Stimulated activated CD4-positive, alpha-beta T cell treated with anti-CD3 and anti-CD28 coated beads, Interleukin-4, amount 100 ng/mL, for 48 hours (primary cell): ENCODE measurements at regions not wholly inside any gene's neighbourhood (a gene's known extent, or its start where the extent isn't known, plus 50 kb on each side); places are given as distances from the start of the nearest gene placed in this dataset.
A peak's percentile ranks its signal among the peaks of the same experiment; 100 is the strongest.

Experiments used
- DNase-seq, 2 donors: peaks; one replicate each; pipeline ENCODE4 v3.0.0-alpha.2; 2020; ENCODE audit warnings: low read depth in 2 of 2

DNA sequence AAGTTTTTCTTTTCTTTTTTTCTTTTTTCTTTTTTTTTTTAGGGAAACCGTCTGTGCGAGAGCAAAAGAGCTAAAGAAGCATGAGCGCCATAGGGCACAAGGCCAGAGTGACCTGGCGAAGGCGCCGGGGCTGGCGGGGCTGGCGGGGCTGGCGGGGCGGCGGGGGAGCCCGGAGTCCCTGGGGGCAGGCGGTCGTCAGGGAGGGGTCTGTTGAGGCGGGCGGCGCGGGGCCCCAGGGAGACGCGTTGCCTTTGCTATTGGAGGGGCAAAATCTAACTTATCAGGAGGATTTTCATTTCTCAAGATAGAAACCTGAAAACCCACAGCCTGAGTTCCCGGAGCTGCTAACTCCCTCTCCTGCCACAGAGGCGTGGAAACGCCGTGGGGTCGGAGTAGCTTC, 135.6 kb upstream of the SMAD1 start:
- no peak for DNase-seq

DNA sequence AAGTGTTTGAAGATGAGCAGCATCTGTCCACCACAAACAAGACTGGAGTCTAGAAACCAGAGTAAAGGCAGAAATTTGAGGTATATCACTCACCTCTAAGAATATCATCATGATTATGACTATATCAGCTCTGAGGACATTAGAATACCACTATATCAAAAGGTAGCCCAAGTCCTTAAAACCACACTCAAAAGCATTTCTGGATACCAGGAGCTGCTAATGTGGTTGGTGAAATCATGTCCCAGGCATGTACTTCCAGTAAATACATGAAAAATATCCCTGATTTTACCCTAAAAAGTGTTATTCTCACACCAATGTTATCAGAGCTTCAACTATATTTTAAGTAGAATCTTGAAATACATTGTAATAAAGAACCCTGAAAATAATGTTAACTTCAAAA, 136.3 kb upstream of the SMAD1 start:
- DNase-seq, result no peak

DNA sequence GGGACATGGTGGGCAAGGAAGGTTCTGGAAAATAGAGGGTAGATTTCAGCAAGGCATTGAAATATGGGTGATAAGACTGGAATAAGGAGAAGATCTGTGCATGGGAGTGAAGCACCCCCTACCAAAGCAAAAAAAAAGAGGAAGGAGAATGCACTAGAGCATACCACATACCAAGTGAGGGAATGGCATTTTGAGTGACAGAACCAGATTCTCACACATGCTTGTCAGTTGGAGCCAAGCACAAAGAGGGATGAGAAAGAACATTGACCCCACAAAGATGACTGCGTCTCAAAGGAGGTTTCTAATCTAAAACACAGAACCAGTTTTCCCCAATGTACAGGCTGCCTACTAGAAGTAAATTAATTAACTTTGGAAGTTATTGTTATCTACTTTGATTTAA, 140.3 kb upstream of the SMAD1 start:
- DNase-seq, result no peak

DNA sequence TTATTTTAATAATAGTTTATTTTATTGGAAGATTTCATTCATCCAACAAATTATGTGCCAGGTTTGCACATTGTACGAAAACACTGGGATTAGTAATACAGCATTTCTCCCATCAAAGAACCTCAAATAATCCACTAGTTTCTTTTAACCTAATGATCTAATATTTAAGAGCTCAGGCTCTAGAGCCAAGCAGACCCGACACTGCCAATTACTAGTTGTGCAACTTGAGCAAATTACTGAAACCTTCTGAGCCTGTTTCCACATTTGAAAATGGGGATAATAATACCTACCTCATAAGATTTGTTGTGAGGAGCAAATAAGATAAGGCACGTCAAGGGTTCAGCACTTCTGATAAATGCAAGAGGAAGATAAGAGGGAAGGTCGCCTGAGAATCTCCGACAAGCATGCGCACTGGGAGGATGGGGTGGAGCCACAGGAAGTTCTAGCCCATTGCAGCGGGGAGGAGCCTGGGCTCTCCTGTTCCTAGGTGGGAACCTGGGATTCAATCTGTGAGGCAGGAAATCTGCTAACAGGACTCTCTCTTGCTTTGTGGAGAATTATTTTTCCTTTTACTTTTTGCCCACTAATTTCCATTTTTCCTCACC, 141.5 kb upstream of the SMAD1 start:
- no peak for DNase-seq

DNA sequence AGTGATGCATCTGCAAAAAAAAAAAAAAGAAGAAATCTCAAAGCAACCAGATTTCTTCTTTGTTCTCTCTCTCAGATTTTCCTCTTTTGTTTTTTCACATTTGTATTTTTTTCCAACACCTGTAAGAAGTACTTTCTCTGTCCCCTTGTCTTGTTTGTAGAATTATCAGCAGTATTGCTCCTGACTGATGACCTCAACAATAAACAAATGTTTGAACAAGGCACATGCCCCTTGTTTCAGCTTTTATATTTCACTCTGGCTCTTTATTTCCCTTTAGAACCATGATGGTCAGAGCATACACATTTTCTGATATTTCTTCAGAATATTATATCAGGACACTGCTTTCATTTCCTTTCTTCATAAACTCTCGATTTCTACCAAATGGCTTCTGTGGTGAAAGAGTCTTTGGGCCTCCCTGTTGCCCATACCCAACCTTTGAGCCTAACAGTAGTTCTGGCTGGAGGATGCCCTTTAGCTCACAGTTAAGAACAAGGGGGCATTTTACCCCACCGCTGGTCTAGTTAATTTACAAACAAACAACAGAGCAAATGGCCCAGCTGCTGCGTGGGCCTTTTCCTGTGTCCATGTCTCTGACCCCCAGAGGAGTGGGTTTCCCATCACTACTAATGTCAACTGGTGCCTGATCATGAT, 142.5 kb upstream of the SMAD1 start:
- DNase-seq, result no peak

DNA sequence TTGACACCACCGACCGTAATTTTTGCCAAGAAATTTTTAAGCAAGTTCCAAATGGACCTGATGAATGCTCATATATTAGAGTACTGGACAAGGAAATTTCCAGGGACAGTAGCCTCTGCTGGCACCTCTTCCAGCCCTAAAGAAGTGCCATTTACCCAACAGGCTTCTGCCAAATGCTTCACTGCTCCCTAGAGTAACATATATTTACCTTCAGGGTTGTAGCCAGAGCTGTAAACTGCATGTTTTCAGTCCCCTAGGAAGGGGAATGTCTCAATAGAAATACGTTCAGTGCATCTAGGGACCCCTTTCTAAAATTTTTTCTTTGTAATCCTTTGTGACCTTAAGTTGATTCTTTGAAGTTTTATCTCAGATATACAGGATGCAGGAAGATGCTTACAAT, 143.1 kb upstream of the SMAD1 start:
- DNase-seq, result no peak

DNA sequence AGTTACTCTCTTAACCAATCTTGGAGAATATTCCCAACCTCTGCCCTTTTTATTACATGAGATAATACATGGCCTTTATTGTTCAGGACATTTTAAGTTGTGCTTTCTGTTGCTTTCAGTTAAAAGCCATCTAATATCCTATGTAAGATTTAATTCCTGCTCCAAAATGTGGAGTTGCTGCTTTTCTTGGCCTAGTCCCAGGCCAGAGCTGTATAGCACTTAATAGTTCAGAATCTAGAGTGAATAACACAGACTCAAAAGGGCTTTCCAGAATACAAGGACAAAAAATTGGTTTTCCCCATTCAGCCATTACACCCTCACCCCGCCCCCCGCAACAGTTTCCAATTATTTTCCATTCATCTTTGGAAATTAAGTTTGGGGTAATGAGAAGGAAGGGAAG, 144.3 kb upstream of the SMAD1 start:
- no peak for DNase-seq

DNA sequence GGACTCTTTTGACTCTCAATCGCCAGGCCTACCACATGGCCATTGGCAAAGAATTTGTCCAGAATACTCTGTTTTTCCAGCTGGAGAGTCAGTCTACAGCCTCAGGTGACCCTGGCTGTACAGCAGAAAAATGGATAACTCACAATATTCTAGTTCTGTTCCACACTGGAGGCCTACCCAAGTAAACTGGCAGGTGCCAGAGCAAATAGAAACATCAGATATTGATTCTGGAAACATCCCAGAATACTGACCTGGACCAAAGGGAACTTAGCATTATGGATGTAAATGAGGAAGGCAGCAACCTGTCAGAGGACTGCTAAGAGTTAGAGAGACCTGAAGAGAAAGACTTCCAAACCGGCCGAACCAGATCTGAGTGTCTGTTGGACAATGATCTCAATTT, 147.9 kb upstream of the SMAD1 start:
- no peak for DNase-seq

DNA sequence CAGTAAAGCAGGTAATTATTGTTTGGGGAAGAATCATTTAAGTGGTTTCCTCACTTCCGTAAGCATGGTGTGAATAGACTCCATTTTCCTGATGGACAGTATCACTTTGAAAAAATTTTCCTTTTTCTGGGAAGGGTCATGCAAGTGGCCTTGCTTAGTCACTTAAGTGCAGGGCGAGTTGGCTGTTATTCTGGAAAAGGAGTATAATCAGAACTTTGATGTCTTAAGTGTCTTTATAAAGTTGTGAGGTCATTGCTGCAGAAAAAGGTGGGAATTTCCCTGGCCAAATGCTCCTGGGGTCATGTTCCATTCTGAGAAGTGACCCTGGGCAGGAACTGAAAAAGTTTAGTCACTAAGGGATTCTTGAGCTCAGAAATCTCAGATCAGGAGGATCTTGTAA, 146.1 kb upstream of the OTUD4 start:
- no peak for DNase-seq

DNA sequence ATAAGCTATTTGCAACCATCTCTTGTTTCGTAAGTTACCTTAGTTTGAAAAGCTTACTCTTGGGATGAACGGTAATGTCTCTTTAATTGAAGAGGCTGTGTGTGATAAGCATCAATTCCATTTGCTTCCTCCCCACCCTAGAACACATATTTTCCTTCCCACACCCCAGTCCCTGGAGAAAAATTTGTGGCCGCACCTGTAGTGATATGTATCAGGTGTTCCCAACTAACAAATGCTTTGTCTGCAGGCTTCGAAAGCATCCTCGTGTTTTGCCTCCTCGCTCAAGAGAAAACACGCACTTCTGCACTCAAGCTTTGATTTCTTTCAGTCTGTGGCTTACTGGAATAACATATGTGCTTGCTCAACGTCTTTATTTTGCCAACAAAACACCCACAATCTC, 143.8 kb upstream of the OTUD4 start:
- no peak for DNase-seq

DNA sequence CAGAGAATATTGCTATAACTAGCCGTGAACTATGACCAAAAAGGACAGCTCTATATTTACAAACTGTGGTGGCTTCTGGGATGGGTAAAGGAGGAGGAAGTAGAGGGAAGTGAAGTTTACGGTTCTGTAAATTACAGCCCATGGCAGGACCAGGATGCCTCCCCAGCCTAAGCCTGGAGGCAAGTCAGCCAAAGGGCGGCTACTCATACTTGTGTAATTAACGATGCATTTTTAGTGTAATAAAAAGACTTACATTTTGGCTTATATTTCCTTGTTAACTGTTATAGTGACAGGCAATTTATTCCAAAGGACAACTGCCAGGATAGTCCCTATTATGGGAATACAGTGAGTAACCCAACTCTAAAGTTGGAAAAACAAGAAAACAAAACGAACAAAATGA, 139.9 kb upstream of the OTUD4 start:
- no peak for DNase-seq

DNA sequence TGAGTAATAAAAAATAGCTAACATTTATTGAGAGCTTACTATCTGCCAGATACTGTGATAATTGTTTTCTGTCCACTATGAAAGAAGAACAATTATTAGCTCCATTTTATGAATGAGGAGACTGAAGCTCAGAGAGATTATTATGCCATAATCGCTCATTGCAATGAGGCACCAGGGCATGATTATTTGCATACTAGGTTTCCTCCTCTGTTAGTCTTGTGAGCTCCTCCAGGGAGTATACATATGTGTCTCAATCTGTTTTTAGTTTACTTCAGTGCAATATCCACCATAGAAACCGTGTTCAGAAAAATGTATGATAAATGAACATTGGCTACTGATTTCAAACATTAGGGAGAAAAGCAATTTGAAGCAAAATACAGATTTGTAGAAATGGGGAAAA, 139.4 kb upstream of the OTUD4 start:
- DNase-seq, result no peak

DNA sequence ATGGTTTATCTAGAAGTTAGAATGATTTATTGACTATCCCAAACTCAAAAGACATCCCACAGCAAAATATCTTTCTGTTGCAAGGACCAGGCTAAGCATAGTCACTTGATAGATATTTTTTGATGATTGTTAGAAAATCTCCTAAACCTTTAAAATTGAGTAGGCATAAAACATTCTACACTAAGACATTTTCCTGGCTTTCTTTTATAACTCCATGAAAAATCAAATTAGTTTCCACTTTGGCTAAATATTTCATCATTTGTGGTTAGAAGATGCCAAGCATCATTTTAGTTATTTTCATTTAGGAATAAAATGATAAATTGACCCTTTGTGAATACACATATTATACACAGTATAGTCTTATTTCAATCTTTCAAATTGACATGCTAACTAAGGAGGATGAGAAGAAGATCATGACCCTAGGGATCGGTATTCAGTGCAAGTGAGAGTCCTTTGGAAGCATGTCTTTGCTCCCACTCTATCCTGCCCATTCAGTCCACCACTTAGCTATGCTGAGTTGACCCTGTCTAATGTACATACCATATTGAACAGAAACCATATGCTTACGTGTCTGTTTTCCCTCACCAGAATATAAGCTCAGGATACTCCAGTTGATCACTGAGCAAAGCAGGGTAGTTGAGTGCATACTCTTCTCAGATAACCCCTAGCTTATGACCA, 136.6 kb upstream of the OTUD4 start:
- no peak for DNase-seq

DNA sequence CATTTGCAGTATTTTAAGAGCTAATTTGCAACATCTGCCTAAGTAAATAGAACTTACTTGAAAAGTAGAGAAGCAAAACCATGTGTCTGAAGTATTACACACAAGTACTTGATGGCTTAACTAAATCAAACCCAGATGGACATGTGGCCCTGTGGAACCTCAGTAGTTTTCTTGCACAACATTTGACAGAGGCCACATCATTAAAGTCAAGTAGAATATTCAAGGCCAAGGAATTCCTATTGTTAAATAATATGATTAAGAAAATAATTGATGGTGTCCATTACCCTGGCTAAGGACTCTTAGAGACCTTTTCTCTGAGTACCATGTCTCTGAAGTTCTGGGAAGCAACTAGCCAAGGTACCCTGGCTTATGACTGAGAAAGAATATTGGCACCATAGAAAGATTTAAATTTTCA, 135.4 kb upstream of the OTUD4 start:
- no peak for DNase-seq

DNA sequence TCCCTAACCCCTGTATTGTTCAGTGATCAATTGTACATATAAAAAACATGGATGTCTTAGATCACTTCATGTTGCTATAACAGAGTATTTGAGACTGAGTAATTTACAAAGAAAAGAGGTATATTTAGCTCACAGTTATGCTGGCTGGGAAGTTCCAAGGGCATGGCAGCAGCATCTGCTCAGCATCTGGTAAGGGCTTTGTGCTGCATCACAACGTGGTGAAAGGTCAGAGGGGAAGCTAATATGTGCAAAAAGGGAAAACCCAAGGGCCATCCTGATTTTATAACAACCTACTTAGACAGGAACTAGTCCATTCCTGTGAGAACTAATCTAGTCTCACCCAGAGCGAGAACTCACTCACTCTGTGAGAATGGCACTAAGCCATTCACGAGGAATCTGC, 128.2 kb upstream of the OTUD4 start:
- DNase-seq, result no peak

DNA sequence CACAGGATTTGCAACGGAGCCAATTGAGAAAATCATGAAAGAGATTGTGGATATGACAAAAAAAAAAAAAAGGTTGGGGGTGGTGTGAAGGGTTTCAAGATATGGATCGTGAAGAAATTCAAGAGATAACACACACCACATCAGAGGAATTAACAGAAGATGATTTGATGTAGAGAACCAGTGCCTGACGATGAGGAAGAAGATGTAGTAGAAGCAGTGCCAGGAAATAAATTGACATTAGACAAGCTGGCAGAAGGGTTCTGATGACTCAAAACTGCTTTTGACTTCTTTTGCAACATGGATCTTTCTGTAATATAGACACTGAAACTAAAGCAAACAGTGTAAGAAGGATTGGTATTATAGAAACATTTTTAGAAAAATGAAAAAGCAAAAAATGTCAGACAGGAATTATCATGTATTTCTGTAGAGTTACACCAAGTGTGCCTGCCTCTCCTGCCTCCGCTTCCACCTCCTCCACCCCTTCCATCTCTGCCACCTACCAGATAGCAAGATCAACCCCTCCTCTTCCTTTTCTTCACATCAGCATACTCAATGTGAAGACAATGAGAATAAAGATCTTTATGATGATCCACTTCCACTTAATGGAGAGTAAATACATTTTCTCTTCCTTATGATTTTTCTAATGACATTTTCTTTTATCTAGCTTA, 127.5 kb upstream of the OTUD4 start:
- DNase-seq, result no peak

DNA sequence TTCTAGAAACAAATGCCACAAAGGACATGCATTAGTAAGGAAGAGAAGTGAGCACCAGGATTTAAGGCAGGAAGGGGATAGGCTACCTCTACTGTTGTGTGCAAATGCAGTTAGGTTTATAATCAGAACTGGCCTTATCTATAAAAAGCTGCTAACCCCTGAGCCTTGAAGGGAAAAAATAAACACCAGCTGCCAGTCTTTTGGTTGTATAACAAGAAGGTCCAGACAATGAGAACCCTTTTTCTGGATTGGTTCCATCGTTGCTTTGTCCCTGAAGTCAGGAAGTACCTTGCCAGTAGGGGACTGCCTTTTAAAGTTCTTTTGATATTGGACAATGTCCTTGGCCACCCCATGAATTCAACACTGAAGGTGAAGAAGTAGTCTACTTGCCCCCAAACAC, 126.7 kb upstream of the OTUD4 start:
- no peak for DNase-seq

DNA sequence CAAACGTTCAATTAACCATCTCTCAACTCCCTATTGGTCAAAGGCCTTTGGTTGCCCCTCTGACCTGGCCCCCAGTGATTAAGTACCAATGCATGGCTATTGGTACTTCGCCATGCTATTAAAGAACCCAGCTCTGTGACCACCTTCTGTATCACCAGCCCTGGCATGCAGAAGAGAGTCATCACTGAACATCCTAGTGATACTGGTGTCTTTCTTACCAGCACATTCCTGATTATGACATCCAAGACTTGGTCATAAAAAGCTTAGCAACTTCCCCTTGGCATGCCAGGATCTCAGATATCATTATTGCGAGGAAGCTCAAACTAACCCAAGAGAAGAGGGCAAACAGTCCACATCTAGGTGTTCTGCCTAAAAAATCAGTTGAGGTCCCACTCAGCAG, 122.3 kb upstream of the OTUD4 start:
- DNase-seq, result no peak

DNA sequence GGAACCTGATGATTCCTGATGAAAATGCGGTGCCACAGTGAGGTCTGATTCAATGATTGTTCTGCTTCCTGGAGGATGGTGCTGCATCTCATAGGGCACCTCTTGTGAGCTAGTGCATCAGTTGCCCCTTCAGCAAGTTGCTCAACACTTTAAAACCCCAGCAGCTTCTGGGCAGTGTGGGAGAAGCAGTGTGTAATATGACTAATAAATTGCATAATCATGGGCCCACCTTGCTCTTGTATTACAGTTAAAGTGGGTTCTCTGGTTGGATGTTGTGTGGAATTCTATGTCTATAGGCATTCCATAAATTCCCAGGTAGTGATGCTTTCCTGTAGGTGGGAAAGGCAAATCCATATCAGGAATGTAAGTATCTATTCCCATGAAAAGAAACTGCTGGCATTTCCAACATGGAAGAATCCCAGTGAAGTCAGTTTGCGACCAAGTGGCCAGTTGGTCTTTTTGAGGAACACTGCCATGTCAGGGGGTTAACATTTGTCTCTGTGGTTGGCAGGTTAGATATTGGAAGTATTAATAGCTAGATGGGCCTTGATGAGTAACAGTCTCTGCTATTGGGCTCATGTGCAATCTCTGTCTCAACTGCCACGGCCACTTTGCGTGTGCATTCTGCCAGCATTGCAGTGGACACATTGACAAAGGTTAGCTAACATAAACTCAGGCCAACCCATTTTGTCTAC, 121.1 kb upstream of the OTUD4 start:
- DNase-seq, result no peak

DNA sequence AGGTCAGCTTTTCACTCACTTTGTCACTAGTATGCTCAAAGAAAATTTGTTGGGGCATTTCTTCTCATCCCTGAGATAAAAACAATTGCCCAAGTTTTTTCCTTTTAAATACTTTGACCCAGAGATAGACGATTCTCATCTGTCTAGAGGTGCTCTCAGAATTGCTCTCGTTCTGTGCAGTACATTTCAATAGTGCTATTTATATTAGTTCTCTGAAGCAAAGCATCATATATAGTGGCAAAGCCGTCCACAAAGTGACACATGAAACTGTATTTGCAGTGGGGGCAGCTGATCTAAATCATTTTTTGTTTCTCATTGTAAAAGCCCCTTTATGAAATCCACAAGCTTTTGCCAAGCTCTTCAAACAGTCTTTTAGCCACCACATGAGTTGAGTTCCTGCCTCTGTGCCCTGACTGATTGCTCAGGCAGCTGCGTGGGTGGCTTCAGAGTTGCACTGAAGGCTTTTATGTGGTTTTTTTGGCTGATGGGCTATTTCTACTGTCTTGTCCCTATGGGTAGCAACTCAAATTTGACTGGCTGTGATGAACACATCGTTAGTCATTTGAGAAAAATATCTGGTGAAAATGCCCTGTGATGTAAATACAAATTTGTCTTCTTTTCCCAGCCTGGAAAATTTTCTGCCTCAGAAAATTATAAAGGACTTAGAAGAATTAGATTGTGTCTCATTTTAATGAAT, 119.1 kb upstream of the OTUD4 start:
- DNase-seq, result peak; percentile 70 to 77

DNA sequence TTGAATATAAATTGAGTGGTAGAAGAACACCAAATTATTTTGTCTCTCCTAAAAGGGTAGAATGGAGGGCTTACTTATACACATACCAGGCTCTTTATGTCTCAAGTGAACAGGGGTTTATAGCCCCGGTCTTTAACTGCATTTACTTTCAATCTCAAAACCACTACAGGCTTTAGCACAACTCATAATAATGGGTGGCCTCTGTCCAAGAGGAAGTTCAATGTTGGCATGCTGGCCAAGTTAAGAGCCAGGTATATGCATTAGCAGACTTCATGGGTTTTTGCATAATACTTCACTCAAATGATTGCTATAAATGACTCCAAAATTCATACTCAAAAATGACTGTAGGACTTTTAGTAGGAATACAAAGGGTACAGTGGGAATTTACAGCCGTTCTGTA, 118.5 kb upstream of the OTUD4 start:
- no peak for DNase-seq

DNA sequence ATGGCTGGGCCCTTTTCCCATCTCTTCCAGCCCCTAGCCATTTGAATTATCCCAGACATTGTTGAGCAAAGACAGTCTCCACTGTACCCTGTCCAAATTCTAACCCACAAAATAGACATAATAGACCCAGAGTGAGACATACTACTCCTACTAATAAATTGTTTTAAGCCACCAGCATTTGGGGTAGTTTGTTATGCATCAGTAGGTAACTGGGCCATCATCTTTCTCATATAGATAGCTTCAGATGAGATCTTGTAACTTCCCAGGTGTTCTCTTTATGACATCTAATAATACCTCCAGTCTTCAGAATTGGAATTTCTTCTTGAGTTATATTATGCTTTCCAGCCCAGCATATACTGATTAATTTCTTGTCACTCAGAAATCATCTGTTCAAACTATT, 117.2 kb upstream of the OTUD4 start:
- no peak for DNase-seq
